Upper lobe of right lung (tissue), 1 donor: ENCODE measurements at regions not wholly inside any gene's neighbourhood (a gene's known extent, or its start where the extent isn't known, plus 50 kb on each side); places are given as distances from the start of the nearest gene placed in this dataset.

Source experiments
- ATAC-seq: fragments of 200-7000 bp; cut with Tn5 transposase; one replicate; pipeline ENCODE4 v1.9.1; 2020; ENCODE audit warnings: mild to moderate bottlenecking, moderate library complexity
- DNase-seq: peaks from one replicate; pipeline ENCODE4 v3.0.0-alpha.2; 2020
- H3K27ac ChIP-seq: fragments of 200-600 bp; one replicate; pipeline ENCODE4 v1.8.0; 2022
- H3K27me3 ChIP-seq: fragments of 200-600 bp; one replicate; pipeline ENCODE4 v1.8.0; 2022; ENCODE audit warnings: mild to moderate bottlenecking
- H3K36me3 ChIP-seq: fragments of 200-600 bp; one replicate; pipeline ENCODE4 v1.8.0; 2022
- H3K4me1 ChIP-seq: fragments of 200-600 bp; one replicate; pipeline ENCODE4 v1.8.0; 2022
- H3K4me3 ChIP-seq: fragments of 200-600 bp; one replicate; pipeline ENCODE4 v1.8.0; 2022; ENCODE audit warnings: mild to moderate bottlenecking
- H3K9me3 ChIP-seq: fragments of 200-600 bp; one replicate; pipeline ENCODE4 v1.8.0; 2022
- CTCF ChIP-seq: fragments of 200-600 bp; IDR thresholded peaks from one replicate; pipeline ENCODE4 v1.8.0; 2022; ENCODE audit warnings: antibody characterized with exemption
- intact Hi-C: fragments of 100-400 bp; cut with DNase I; formaldehyde crosslinking; loops from one replicate; pipeline ENCODE4 v1.11.0; 2022
- donor health status: DM: no; HTN: yes; CAD: no; lungs with severe emphysema.

- Histone ChIP-seq H3K4me1 (no peaks in the 10 kb centered on the region), H3K36me3 (no peaks in the 10 kb centered on the region), H3K27me3 (no peaks in the 10 kb centered on the region), H3K9me3 (peaks cover 5% of the 10 kb centered on the region), H3K4me3 (no peak overlapping the region), H3K27ac (no peak overlapping the region)
- no peak for TF ChIP-seq CTCF
- DNase-seq (no peak), ATAC-seq (no peak)
- intact Hi-C loops, result no loop called here
Observed at GRCh38 chr5:124330595-124331220, 415.7 kb downstream of the ZNF608 start.

GRCh38 chr5:124328201-124328600 is 418.2 kb downstream of the ZNF608 start:
- ATAC-seq, result no peak
- no peak for DNase-seq
- intact Hi-C loops, result no loop called here
- Histone ChIP-seq H3K4me3 (no peak overlapping the region), H3K27ac (no peak overlapping the region), H3K36me3 (no peaks in the 10 kb centered on the region), H3K9me3 (peaks cover 5% of the 10 kb centered on the region), H3K4me1 (no peaks in the 10 kb centered on the region), H3K27me3 (no peaks in the 10 kb centered on the region)
- TF ChIP-seq CTCF, result no peak

- Histone ChIP-seq H3K9me3 (no peaks in the 10 kb centered on the region), H3K36me3 (no peaks in the 10 kb centered on the region), H3K4me3 (no peak overlapping the region), H3K27ac (no peak overlapping the region), H3K4me1 (no peaks in the 10 kb centered on the region), H3K27me3 (no peaks in the 10 kb centered on the region)
- no peak for DNase-seq
- intact Hi-C loops, result no loop called here
- no peak for TF ChIP-seq CTCF
- no peak for ATAC-seq
Observed at GRCh38 chr5:124318661-124319060, 427.8 kb downstream of the ZNF608 start.

GRCh38 chr5:124317451-124317850 is 429.0 kb downstream of the ZNF608 start:
- intact Hi-C loops, result no loop called here
- Histone ChIP-seq H3K36me3 (no peaks in the 10 kb centered on the region), H3K4me1 (no peaks in the 10 kb centered on the region), H3K4me3 (no peak overlapping the region), H3K9me3 (no peaks in the 10 kb centered on the region), H3K27me3 (no peaks in the 10 kb centered on the region), H3K27ac (no peak overlapping the region)
- no peak for TF ChIP-seq CTCF
- DNase-seq (no peak), ATAC-seq (no peak)

GRCh38 chr5:124315741-124316415 is 430.6 kb downstream of the ZNF608 start:
- intact Hi-C loops, result no loop called here
- Histone ChIP-seq H3K9me3 (no peaks in the 10 kb centered on the region), H3K4me1 (no peaks in the 10 kb centered on the region), H3K27ac (no peak overlapping the region), H3K27me3 (no peaks in the 10 kb centered on the region), H3K36me3 (no peaks in the 10 kb centered on the region), H3K4me3 (no peak overlapping the region)
- DNase-seq (no peak), ATAC-seq (no peak)
- TF ChIP-seq CTCF, result no peak
